Body of pancreas (tissue), 4 donors: ENCODE measurements at regions not wholly inside any gene's neighbourhood (a gene's known extent, or its start where the extent isn't known, plus 50 kb on each side); places are given as distances from the start of the nearest gene placed in this dataset.

Experiments
- ATAC-seq: fragments of 150-250 bp; one replicate; pipeline ENCODE4 v1.9.1; 2016
- DNase-seq, 4 donors: peaks; one replicate each; pipeline ENCODE4 v3.0.0-alpha.2; 2019
- H3K27ac ChIP-seq, 4 donors: fragments of 200-600 bp; sonication (generic); 1 replicate in 3 of 4; 2 replicates in 1 of 4; pipeline versions ENCODE4 v1.5.1 to v1.6.1; 2016 to 2019; ENCODE audit warnings: mild to moderate bottlenecking in 1 of 4, mixed read lengths in 1 of 4, moderate library complexity in 1 of 4
- H3K27me3 ChIP-seq, 2 donors: fragments of 200-600 bp; sonication (generic); one replicate each; pipeline ENCODE4 v1.6.0; 2016; ENCODE audit warnings: mild to moderate bottlenecking in 1 of 2
- H3K36me3 ChIP-seq, 2 donors: fragments of 200-600 bp; sonication (generic); replicated peaks in 1 of 2; 2 replicates each; pipeline ENCODE4 v1.5.1; 2016; ENCODE audit warnings: low read depth in 2 of 2; ENCODE audit not compliant: insufficient read depth in 1 of 2
- H3K4me1 ChIP-seq: fragments of 200-600 bp; sonication (generic); one replicate; pipeline ENCODE4 v1.6.0; 2016
- H3K4me3 ChIP-seq, 2 donors: fragments of 200-600 bp; sonication (generic); 1 replicate in 1 of 2; 2 replicates in 1 of 2; pipeline ENCODE4 v1.5.1; 2016 to 2019
- H3K9me3 ChIP-seq, 3 donors: fragments of 200-600 bp; sonication (generic); 1 replicate in 2 of 3; 2 replicates in 1 of 3; pipeline ENCODE4 v1.5.1; 2016
- POLR2A ChIP-seq, 3 donors: fragments of 450-650 bp; IDR thresholded peaks; one replicate each; pipeline ENCODE4 v1.6.1; 2016; ENCODE audit warnings: antibody characterized with exemption in 3 of 3, mild to moderate bottlenecking in 2 of 3
- WGBS, 2 donors: methylation state at CpG; one replicate each; pipeline ENCODE4 v1.1.5; 2017; 5-methylcytosine and 5-hydroxymethylcytosine counted together
- intact Hi-C: fragments of 100-400 bp; cut with DNase I; formaldehyde crosslinking; loops from one replicate; pipeline ENCODE4 v1.15.1; 2023
- TF ChIP-seq, protein P1 (sequence below), 7 experiments: fragments of 450-650 bp in 4 of 7; fragments of 200-600 bp in 3 of 7; sonication (generic) in 3 of 7; IDR thresholded peaks; one replicate each; pipeline ENCODE4 v1.5.1; 2016 to 2019; ENCODE audit warnings: antibody characterized with exemption in 7 of 7

DNA sequence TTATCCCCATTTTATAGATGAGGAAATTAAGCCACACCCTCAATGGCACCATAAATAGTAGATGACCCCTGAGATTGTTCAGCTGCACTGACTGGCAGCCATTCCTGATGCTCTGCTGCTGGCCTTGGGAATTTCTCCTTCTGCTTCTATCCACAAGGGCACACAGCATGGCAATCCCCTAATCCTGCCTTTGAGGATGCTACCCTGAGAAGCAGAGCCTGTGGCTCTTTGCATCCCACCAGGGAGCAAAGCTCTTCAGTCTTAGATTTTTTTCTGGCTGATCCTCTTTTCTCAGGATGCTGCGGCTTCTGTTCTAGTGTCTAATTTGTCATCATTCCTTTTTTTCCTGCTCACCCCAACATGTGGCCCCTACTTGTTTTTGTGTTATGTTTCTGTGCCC is 114.8 kb downstream of the TMX1 start:
- H3K4me3 ChIP-seq = no peak overlapping the region
- no peaks in the 10 kb centered on the region for H3K36me3 ChIP-seq
- H3K27ac ChIP-seq = no peak overlapping the region
- intact Hi-C loops = no loop called here
- H3K9me3 ChIP-seq = no peaks in the 10 kb centered on the region
- TF ChIP-seq, protein P1, sequence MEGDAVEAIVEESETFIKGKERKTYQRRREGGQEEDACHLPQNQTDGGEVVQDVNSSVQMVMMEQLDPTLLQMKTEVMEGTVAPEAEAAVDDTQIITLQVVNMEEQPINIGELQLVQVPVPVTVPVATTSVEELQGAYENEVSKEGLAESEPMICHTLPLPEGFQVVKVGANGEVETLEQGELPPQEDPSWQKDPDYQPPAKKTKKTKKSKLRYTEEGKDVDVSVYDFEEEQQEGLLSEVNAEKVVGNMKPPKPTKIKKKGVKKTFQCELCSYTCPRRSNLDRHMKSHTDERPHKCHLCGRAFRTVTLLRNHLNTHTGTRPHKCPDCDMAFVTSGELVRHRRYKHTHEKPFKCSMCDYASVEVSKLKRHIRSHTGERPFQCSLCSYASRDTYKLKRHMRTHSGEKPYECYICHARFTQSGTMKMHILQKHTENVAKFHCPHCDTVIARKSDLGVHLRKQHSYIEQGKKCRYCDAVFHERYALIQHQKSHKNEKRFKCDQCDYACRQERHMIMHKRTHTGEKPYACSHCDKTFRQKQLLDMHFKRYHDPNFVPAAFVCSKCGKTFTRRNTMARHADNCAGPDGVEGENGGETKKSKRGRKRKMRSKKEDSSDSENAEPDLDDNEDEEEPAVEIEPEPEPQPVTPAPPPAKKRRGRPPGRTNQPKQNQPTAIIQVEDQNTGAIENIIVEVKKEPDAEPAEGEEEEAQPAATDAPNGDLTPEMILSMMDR (IDR thresholded peaks at IDR 0.05) = no peak
- TF ChIP-seq POLR2A (IDR thresholded peaks at IDR 0.05) = no peak
- no peak for DNase-seq
- WGBS, 2 donors = 94 to 100% methylated on average over 1 of the region's 1 CpG
- H3K4me1 ChIP-seq = no peaks in the 10 kb centered on the region
- no peaks in the 10 kb centered on the region for H3K27me3 ChIP-seq
- no peak for ATAC-seq

DNA sequence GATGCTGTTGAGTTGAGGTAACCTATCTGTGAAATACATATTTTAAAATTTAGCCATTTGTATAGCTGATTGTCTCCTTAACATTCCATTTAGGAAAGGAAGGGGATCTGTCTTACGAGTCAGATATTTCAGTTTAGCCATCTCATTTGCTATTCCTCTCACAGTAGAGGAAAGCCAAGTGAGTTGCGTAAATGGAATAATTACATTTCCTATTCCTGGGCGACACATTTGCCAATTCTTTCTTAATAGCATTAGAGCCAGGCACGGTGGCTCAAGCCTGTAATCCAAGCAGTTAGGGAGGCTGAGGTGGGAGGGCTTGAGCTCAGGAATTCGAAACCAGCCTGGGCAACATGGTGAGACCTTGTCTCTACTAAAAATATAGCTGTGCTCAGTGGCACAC is 116.3 kb downstream of the TMX1 start:
- no peak for TF ChIP-seq POLR2A (IDR thresholded peaks at IDR 0.05)
- TF ChIP-seq, protein P1 (IDR thresholded peaks at IDR 0.05) = no peak
- Histone ChIP-seq H3K27me3 (no peaks in the 10 kb centered on the region), H3K4me3 (no peak overlapping the region), H3K36me3 (no peaks in the 10 kb centered on the region), H3K27ac (no peak overlapping the region), H3K4me1 (no peaks in the 10 kb centered on the region), H3K9me3 (no peaks in the 10 kb centered on the region)
- ATAC-seq (no peak), DNase-seq (no peak)
- 62 to 64% methylated on average over 5 of the region's 5 CpGs for WGBS, 2 donors
- intact Hi-C loops = no loop called here

GRCh38 chr14:51357250-51357649 is 117.2 kb downstream of the TMX1 start:
- 69 to 73% methylated on average over 3 of the region's 3 CpGs for WGBS, 2 donors
- Histone ChIP-seq H3K4me3 (no peak overlapping the region), H3K9me3 (no peaks in the 10 kb centered on the region), H3K27me3 (no peaks in the 10 kb centered on the region), H3K36me3 (no peaks in the 10 kb centered on the region), H3K27ac (no peak overlapping the region), H3K4me1 (no peaks in the 10 kb centered on the region)
- DNase-seq = no peak
- no peak for TF ChIP-seq POLR2A (IDR thresholded peaks at IDR 0.05)
- TF ChIP-seq, protein P1 (IDR thresholded peaks at IDR 0.05) = no peak
- intact Hi-C loops = no loop called here
- no peak for ATAC-seq

DNA sequence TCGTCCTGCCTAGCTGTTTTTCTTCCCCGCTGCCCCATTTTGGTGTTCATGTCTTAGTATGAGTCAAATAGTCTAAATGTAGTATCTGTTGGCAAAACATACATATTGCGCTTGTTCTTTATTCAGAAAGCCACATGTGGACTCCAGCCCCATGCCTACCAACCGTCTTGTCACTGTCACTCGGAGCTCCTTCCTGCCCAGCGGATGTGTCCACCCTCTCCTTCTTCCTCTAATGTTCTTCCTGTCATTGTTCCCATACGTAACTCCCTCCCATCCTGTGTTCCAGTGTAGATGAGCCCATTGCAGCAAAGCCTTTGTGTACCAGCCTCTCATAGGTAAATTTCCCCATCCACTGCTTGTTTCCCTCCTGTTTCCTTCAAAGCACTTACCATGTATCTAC is 120.5 kb downstream of the TMX1 start:
- ATAC-seq = no peak
- intact Hi-C loops = no loop called here

More for the DNA sequence above, 120.5 kb downstream of the TMX1 start:
- H3K9me3 ChIP-seq = no peaks in the 10 kb centered on the region
- H3K4me1 ChIP-seq = no peaks in the 10 kb centered on the region
- no peaks in the 10 kb centered on the region for H3K36me3 ChIP-seq
- 83 to 91% methylated on average over 7 of the region's 7 CpGs for WGBS, 2 donors
- TF ChIP-seq, protein P1 (IDR thresholded peaks at IDR 0.05) = no peak
- no peaks in the 10 kb centered on the region for H3K27me3 ChIP-seq
- no peak overlapping the region for H3K27ac ChIP-seq
- H3K4me3 ChIP-seq = no peak overlapping the region
- DNase-seq = no peak
